GM12873 (cell line): ENCODE measurements at regions not wholly inside any gene's neighbourhood (a gene's known extent, or its start where the extent isn't known, plus 50 kb on each side); places are given as distances from the start of the nearest gene placed in this dataset.

Source experiments
- TF ChIP-seq, protein P1 (sequence below): IDR thresholded peaks from 2 replicates; pipeline ENCODE4 v1.5.1; 2012; ENCODE audit warnings: low read depth, mild to moderate bottlenecking, moderate library complexity, low read length, control low read depth; ENCODE audit not compliant: insufficient read depth; ENCODE audit errors: missing control alignments

- TF ChIP-seq, protein P1, sequence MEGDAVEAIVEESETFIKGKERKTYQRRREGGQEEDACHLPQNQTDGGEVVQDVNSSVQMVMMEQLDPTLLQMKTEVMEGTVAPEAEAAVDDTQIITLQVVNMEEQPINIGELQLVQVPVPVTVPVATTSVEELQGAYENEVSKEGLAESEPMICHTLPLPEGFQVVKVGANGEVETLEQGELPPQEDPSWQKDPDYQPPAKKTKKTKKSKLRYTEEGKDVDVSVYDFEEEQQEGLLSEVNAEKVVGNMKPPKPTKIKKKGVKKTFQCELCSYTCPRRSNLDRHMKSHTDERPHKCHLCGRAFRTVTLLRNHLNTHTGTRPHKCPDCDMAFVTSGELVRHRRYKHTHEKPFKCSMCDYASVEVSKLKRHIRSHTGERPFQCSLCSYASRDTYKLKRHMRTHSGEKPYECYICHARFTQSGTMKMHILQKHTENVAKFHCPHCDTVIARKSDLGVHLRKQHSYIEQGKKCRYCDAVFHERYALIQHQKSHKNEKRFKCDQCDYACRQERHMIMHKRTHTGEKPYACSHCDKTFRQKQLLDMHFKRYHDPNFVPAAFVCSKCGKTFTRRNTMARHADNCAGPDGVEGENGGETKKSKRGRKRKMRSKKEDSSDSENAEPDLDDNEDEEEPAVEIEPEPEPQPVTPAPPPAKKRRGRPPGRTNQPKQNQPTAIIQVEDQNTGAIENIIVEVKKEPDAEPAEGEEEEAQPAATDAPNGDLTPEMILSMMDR: no peak
These were observed 230.4 kb upstream of the COPS8 start for GRCh38 chr2:236855176-236855865.

- TF ChIP-seq, protein P1: no peak
These were observed 229.5 kb upstream of the COPS8 start for GRCh38 chr2:236855866-236856847.

GRCh38 chr2:236856848-236857235 lies 228.8 kb upstream of the COPS8 start:
- TF ChIP-seq, protein P1: no peak

DNA sequence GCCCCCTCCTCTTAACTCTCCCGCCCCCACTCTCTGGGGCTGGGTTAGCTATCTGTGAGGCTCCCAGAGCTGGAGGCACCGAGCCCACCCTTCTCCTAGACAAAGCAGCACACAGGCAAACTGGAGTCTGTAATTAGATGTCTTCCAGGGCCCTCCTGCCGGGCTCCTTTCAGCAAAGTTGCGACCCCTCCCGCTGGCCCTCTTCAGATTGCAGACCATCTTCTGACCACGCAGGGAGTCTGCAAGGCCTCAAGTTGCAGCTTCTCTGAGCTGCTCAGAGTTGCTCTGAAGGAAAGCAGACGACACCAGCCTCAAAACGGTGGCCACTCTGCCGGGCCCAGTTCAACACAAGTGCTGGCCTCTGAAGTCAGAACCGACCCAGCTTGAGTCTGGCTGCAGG lies 228.4 kb upstream of the COPS8 start:
- TF ChIP-seq, protein P1: no peak

DNA sequence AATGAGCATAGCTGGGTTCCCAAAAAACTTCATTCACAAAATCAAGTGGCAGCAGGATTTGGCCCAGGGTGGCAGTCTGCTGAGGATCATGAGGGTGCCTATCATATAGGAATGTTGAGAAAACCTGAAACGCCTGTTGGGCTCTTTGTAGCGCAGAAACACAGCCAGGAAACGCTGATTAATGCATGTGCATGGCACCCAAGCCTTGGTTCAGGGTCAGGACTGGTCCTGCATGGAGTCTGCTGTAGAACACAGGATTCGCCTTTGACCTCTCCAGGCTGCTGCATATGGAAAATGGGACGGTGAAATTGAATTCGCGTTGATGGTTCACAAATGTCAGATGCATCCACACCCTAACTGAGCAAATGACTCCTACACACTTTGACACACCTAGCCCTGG lies 227.9 kb upstream of the COPS8 start:
- TF ChIP-seq, protein P1: no peak

DNA sequence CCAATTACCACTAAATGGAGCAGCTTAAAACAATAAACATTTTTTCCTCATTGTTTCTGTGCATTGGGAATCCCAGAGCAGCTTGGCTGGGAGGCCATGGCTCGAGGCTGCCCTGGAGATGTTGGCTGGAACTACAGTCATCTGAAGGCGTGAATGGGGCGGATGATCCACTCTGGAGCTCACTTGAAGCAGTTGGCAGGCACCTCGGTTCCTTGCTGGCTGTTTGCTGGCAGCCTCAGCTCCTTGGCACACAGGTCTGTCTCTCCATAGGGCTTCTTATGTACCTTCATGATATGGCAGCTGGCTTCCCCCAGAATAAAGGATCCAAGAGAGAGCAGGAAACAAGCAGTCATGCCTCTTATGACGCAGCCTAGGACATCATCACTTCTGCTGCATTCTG lies 227.0 kb upstream of the COPS8 start:
- TF ChIP-seq, protein P1: no peak

DNA sequence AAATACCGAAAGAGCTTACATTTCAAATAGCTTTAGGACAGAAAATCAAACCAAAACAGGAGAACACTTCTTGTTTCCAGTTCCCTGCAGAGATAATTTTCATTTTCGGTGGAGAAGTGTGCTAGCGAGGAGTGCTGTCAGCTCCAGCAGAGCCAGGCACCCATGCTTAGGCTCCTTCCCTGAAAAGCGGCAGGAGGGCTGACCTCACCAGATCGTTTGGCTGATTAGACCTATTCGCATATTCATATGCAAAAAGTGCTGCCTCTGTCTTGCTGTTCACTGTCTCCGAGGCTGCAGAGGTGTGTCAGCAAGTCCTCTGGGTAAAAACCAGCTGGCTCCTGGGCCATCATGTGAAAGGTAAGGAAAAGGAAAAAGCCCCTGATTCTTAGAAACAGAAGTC lies 225.8 kb upstream of the COPS8 start:
- TF ChIP-seq, protein P1: no peak
